Parathyroid adenoma (tissue), 2 donors: ENCODE measurements at regions not wholly inside any gene's neighbourhood (a gene's known extent, or its start where the extent isn't known, plus 50 kb on each side); places are given as distances from the start of the nearest gene placed in this dataset.

Experiments
- H2AFZ ChIP-seq: fragments of 300-600 bp; sonication (generic); one replicate; pipeline ENCODE4 v1.7.0; 2017; ENCODE audit warnings: antibody characterized with exemption, mild to moderate bottlenecking
- H3K27ac ChIP-seq: fragments of 300-600 bp; sonication (generic); one replicate; pipeline ENCODE4 v1.7.0; 2017
- H3K27me3 ChIP-seq: fragments of 300-600 bp; sonication (generic); one replicate; pipeline ENCODE4 v1.7.0; 2017; ENCODE audit warnings: low read length; ENCODE audit not compliant: control insufficient read depth, insufficient read depth
- H3K36me3 ChIP-seq: fragments of 300-600 bp; sonication (generic); one replicate; pipeline ENCODE4 v1.7.0; 2017; ENCODE audit warnings: low read length; ENCODE audit not compliant: control insufficient read depth, insufficient read depth
- H3K4me1 ChIP-seq: fragments of 300-600 bp; sonication (generic); one replicate; pipeline ENCODE4 v1.7.0; 2017; ENCODE audit warnings: control low read depth
- H3K4me2 ChIP-seq: fragments of 300-600 bp; sonication (generic); one replicate; pipeline ENCODE4 v1.7.0; 2017; ENCODE audit warnings: low read length
- H3K4me3 ChIP-seq: fragments of 300-600 bp; sonication (generic); one replicate; pipeline ENCODE4 v1.7.0; 2017; ENCODE audit warnings: low read depth, low read length
- H3K79me2 ChIP-seq: fragments of 300-600 bp; sonication (generic); one replicate; pipeline ENCODE4 v1.7.0; 2017; ENCODE audit warnings: control low read depth
- H3K9ac ChIP-seq: fragments of 300-600 bp; sonication (generic); one replicate; pipeline ENCODE4 v1.7.0; 2017; ENCODE audit warnings: mild to moderate bottlenecking
- H3K9me3 ChIP-seq: fragments of 300-600 bp; sonication (generic); one replicate; pipeline ENCODE4 v1.7.0; 2017; ENCODE audit warnings: low read length; ENCODE audit not compliant: control insufficient read depth
- TF ChIP-seq, protein P1 (sequence below): fragments of 300-600 bp; sonication (generic); IDR thresholded peaks from one replicate; pipeline ENCODE4 v1.7.0; 2017; ENCODE audit warnings: antibody characterized with exemption, mild to moderate bottlenecking
- donor health status: primary hyperparathyroidism.

DNA sequence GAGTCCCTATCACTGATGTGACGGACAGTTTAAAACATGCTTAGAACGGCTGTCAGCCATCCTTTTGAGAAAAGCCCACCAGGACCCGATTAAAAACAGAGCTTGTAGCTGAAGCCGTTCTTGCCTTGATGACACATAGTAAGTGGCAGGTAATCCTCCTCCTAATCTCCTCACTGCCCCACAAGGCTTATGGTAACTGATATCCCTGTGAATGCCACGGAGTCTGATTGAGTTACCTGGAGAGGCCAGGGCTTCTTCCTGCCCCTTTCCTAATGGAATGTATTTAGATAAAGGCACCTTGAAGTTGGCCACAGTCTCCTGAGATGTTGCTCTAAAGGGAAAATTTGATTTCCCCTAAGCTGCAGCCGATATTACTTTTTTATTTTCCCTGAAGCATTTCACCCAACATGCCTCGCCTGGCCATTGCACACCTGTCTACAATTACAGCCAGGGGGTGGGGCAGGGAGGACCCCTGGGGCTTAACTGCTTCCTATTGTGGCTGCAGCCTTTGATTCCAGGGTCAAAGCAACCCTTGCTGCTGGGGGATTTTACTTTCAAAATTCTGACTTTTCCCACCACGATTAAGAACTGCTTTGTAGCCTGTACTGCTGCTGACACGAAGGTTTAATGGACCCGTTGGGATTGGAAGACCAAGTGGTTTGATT, 169.0 kb upstream of the GPR26 start:
- Histone ChIP-seq H3K4me3 (no peak overlapping the region), H3K79me2 (no peaks in the 10 kb centered on the region), H3K9me3 (no peaks in the 10 kb centered on the region), H2AFZ (no peak overlapping the region), H3K9ac (no peak overlapping the region), H3K36me3 (no peaks in the 10 kb centered on the region), H3K4me2 (no peak overlapping the region), H3K27me3 (no peaks in the 10 kb centered on the region), H3K4me1 (no peaks in the 10 kb centered on the region), H3K27ac (no peak overlapping the region)
- TF ChIP-seq, protein P1, sequence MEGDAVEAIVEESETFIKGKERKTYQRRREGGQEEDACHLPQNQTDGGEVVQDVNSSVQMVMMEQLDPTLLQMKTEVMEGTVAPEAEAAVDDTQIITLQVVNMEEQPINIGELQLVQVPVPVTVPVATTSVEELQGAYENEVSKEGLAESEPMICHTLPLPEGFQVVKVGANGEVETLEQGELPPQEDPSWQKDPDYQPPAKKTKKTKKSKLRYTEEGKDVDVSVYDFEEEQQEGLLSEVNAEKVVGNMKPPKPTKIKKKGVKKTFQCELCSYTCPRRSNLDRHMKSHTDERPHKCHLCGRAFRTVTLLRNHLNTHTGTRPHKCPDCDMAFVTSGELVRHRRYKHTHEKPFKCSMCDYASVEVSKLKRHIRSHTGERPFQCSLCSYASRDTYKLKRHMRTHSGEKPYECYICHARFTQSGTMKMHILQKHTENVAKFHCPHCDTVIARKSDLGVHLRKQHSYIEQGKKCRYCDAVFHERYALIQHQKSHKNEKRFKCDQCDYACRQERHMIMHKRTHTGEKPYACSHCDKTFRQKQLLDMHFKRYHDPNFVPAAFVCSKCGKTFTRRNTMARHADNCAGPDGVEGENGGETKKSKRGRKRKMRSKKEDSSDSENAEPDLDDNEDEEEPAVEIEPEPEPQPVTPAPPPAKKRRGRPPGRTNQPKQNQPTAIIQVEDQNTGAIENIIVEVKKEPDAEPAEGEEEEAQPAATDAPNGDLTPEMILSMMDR, result no peak

DNA sequence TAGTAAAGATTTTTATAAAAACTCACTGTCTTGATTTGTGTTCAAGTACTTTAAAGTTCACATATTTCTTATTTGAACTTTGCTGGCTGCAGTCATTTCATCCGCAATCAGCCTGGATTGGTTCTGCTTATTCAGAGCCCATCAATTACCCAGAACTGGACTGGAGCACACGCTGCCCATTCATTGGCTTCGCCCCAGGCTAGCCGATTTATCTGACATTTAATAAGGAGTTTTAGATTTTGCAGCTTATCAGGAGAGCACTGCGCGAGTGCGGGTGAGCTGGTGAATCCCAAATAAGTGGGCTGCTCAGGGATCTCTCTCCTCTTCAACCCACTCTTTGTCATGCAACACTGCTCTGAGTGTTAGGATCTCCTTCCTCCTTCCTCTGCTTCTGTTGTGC, 166.0 kb upstream of the GPR26 start:
- Histone ChIP-seq H2AFZ (no peak overlapping the region), H3K79me2 (no peaks in the 10 kb centered on the region), H3K9ac (no peak overlapping the region), H3K4me1 (no peaks in the 10 kb centered on the region), H3K4me2 (no peak overlapping the region), H3K36me3 (no peaks in the 10 kb centered on the region), H3K4me3 (no peak overlapping the region), H3K27me3 (no peaks in the 10 kb centered on the region), H3K9me3 (no peaks in the 10 kb centered on the region), H3K27ac (no peak overlapping the region)
- TF ChIP-seq, protein P1, result no peak

DNA sequence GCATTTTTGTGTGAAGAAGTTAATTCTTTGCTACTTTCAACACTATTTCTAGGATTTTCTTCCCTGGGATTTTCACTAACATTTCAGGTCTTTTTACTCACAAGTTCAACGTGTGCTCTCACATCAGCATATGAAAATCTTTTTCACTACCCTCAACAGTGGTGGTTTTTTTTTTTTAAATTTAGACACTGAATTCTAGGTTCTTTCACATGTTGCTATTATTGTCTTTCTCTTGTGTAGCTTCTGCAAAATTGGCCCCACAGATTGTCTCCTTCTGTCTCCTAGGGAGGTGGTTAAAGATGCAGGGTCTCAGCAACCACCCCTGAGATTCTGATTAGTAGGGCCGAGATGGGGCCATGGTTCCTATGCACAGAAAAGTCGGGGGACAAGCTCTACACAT, 165.0 kb upstream of the GPR26 start:
- Histone ChIP-seq H3K9me3 (no peaks in the 10 kb centered on the region), H3K4me2 (no peak overlapping the region), H3K4me1 (no peaks in the 10 kb centered on the region), H2AFZ (no peak overlapping the region), H3K9ac (no peak overlapping the region), H3K36me3 (no peaks in the 10 kb centered on the region), H3K4me3 (no peak overlapping the region), H3K27me3 (no peaks in the 10 kb centered on the region), H3K27ac (no peak overlapping the region), H3K79me2 (no peaks in the 10 kb centered on the region)
- TF ChIP-seq, protein P1, result no peak

DNA sequence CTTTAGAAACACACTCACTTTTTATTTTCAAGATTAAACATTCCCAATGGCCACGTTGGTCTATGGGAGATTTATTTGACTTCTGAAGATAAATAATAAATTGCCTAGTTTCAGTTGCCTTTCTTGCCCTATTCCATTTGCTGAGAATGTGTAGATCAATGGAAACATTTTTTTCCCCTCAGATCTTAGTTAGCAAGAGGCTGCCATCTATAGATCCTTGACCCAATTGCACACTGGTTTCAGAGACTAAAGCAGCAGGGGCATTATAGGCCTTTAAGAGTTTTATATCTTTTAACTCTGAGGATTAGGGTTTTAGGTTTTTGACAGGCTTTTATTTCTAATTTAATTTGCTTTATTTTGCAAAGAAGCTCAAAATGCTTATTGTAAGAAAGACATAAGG, 163.2 kb upstream of the GPR26 start:
- TF ChIP-seq, protein P1, result no peak
- H3K4me1 ChIP-seq, result no peaks in the 10 kb centered on the region
- H3K9me3 ChIP-seq, result no peaks in the 10 kb centered on the region

DNA sequence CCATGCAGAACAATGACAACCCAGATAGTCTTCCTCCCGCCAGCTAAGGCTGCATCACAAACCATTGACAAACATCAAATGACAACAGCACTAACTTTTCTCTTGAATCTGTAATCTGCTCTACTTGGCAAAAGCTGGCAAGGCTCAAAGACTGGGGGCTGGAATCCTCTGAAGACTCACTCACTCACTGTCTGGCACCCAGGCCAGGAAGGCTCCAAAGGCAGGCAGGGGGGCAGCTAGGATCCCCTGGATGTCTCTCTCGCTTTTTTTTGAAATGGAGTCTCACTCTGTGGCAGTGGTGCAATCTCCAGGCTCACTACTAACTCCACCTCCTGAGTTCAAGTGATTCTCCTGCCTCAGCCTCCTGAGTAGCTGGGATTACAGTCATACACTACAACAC, 159.7 kb upstream of the GPR26 start:
- TF ChIP-seq, protein P1, result no peak
- H3K4me2 ChIP-seq, result no peak overlapping the region
- no peaks in the 10 kb centered on the region for H3K4me1 ChIP-seq
- H3K4me3 ChIP-seq, result no peak overlapping the region
- H3K36me3 ChIP-seq, result no peaks in the 10 kb centered on the region
- H2AFZ ChIP-seq, result no peak overlapping the region
- H3K27ac ChIP-seq, result no peak overlapping the region
- no peak overlapping the region for H3K9ac ChIP-seq
- no peaks in the 10 kb centered on the region for H3K27me3 ChIP-seq
- H3K9me3 ChIP-seq, result no peaks in the 10 kb centered on the region
- no peaks in the 10 kb centered on the region for H3K79me2 ChIP-seq

More for the DNA sequence above, 163.2 kb upstream of the GPR26 start:
- H3K79me2 ChIP-seq, result no peaks in the 10 kb centered on the region
- H3K4me2 ChIP-seq, result no peak overlapping the region
- H3K36me3 ChIP-seq, result no peaks in the 10 kb centered on the region
- H3K4me3 ChIP-seq, result no peak overlapping the region
- no peak overlapping the region for H3K27ac ChIP-seq
- no peak overlapping the region for H3K9ac ChIP-seq
- H2AFZ ChIP-seq, result no peak overlapping the region
- H3K27me3 ChIP-seq, result no peaks in the 10 kb centered on the region
